ENCODE measurements at regions not wholly inside any gene's neighbourhood (a gene's known extent, or its start where the extent isn't known, plus 50 kb on each side); places are given as distances from the start of the nearest gene placed in this dataset.
"Not testable (repeated sequence)": the region's sequence is repeated elsewhere in the genome, so short reads cannot be mapped to it uniquely, and the experiment has no call there.

DNA sequence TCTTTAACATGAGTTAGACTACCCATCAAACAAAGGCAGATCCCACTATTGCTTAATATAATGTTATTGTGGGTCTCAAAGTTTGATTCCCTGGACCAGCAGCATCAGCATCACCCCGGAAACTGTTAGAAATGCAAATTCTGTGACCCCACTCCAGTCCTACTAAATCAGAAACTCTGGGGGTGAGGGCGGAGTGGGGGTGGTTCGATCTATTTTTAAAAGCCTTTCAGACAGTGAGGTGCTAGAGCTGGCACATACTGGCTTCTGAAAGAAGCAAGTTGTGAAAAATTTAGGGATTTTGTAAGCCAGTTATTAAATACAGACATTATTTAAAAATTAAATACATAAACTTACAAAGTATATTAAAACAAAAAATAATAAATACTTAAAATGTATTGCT lies 513.2 kb downstream of the NFIB start:
- CTCF ChIA-PET = no interaction called here
- H3K27me3 Mint-ChIP-seq = no peaks in the 10 kb centered on the region
- no peaks in the 10 kb centered on the region for H3K36me3 Mint-ChIP-seq (ENCODE audit: low read depth)
- POLR2A ChIA-PET = no interaction called here
- H3K4me1 Mint-ChIP-seq = no peaks in the 10 kb centered on the region
- H3K4me3 Mint-ChIP-seq = no peak overlapping the region
- H3K27ac Mint-ChIP-seq = no peak overlapping the region
- no peak for DNase-seq
- peaks cover 9% of the 10 kb centered on the region for H3K9me3 Mint-ChIP-seq

- peaks cover 18% of the 10 kb centered on the region for H3K9me3 Mint-ChIP-seq
- H3K36me3 Mint-ChIP-seq (ENCODE audit: low read depth); H3K27me3 Mint-ChIP-seq; H3K4me3 Mint-ChIP-seq; POLR2A ChIA-PET; DNase-seq; H3K4me1 Mint-ChIP-seq; CTCF ChIA-PET; H3K27ac Mint-ChIP-seq: not testable (repeated sequence)
Observed at GRCh38 chr9:13797701-13798100, 516.2 kb downstream of the NFIB start.

- ChIA-PET CTCF (no interaction called here), POLR2A (no interaction called here)
- no peak overlapping the region for H3K4me3 Mint-ChIP-seq
- no peaks in the 10 kb centered on the region for H3K27me3 Mint-ChIP-seq
- H3K27ac Mint-ChIP-seq = no peak overlapping the region
- no peaks in the 10 kb centered on the region for H3K36me3 Mint-ChIP-seq (ENCODE audit: low read depth)
- H3K4me1 Mint-ChIP-seq = no peaks in the 10 kb centered on the region
- H3K9me3 Mint-ChIP-seq = peaks cover 15% of the 10 kb centered on the region
- no peak for DNase-seq
Observed at GRCh38 chr9:13791816-13792215, 512.3 kb upstream of the MPDZ start.

- DNase-seq = no peak
- H3K36me3 Mint-ChIP-seq (ENCODE audit: low read depth) = no peaks in the 10 kb centered on the region
- ChIA-PET CTCF (no interaction called here), POLR2A (no interaction called here)
- H3K4me1 Mint-ChIP-seq = no peaks in the 10 kb centered on the region
- peaks cover 17% of the 10 kb centered on the region for H3K9me3 Mint-ChIP-seq
- no peaks in the 10 kb centered on the region for H3K27me3 Mint-ChIP-seq
- no peak overlapping the region for H3K4me3 Mint-ChIP-seq
- H3K27ac Mint-ChIP-seq = no peak overlapping the region
Observed at GRCh38 chr9:13790055-13790454, 510.6 kb upstream of the MPDZ start.

GRCh38 chr9:13787234-13787833 lies 507.8 kb upstream of the MPDZ start:
- Mint-ChIP-seq H3K4me3 (no peak overlapping the region), H3K9me3 (peaks cover 6% of the 10 kb centered on the region), H3K36me3 (ENCODE audit: low read depth) (no peaks in the 10 kb centered on the region), H3K27me3 (no peaks in the 10 kb centered on the region), H3K27ac (no peak overlapping the region), H3K4me1 (no peaks in the 10 kb centered on the region)
- CTCF ChIA-PET = no interaction called here
- DNase-seq = no peak
- POLR2A ChIA-PET = no interaction called here

GRCh38 chr9:13786711-13787110 lies 507.2 kb upstream of the MPDZ start:
- H3K36me3 Mint-ChIP-seq (ENCODE audit: low read depth) = no peaks in the 10 kb centered on the region
- POLR2A ChIA-PET = no interaction called here
- H3K27ac Mint-ChIP-seq = no peak overlapping the region
- no peaks in the 10 kb centered on the region for H3K4me1 Mint-ChIP-seq
- H3K4me3 Mint-ChIP-seq = no peak overlapping the region
- CTCF ChIA-PET = no interaction called here
- H3K9me3 Mint-ChIP-seq = peaks cover 7% of the 10 kb centered on the region
- H3K27me3 Mint-ChIP-seq = no peaks in the 10 kb centered on the region
- no peak for DNase-seq

- Mint-ChIP-seq H3K9me3 (peaks cover 5% of the 10 kb centered on the region), H3K4me1 (no peaks in the 10 kb centered on the region), H3K27ac (no peak overlapping the region), H3K36me3 (ENCODE audit: low read depth) (no peaks in the 10 kb centered on the region), H3K27me3 (no peaks in the 10 kb centered on the region), H3K4me3 (no peak overlapping the region)
- ChIA-PET POLR2A (no interaction called here), CTCF (no interaction called here)
- no peak for DNase-seq
Observed at GRCh38 chr9:13786131-13786530, 506.6 kb upstream of the MPDZ start.

- Mint-ChIP-seq H3K4me1 (no peaks in the 10 kb centered on the region), H3K9me3 (peaks cover 4% of the 10 kb centered on the region), H3K27me3 (no peaks in the 10 kb centered on the region), H3K36me3 (ENCODE audit: low read depth) (no peaks in the 10 kb centered on the region), H3K4me3 (no peak overlapping the region), H3K27ac (no peak overlapping the region)
- DNase-seq = no peak
- ChIA-PET CTCF (no interaction called here), POLR2A (no interaction called here)
Observed at GRCh38 chr9:13779106-13779505, 499.6 kb upstream of the MPDZ start.

DNA sequence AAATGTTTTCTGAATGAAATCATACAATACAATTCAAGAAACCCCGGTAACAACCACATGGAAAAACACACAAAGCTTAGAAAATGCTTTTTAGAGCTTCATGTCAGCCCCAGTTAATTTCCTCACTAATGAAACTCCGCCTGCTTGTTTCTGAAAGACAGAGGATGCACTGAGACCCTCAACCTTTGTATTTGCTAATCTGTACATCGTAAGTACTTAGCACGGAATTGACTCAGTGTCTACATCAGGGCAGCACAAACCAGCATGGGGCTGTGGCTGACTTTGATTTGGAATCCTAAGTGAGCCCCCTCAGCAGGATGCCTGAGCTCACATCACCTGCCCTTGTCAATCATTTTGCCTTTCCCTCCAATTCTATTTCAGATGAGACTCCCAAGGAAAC lies 499.1 kb upstream of the MPDZ start:
- no peak for DNase-seq
- no peak overlapping the region for H3K4me3 Mint-ChIP-seq
- no peaks in the 10 kb centered on the region for H3K36me3 Mint-ChIP-seq (ENCODE audit: low read depth)
- ChIA-PET CTCF (no interaction called here), POLR2A (no interaction called here)
- H3K4me1 Mint-ChIP-seq = no peaks in the 10 kb centered on the region
- peaks cover 4% of the 10 kb centered on the region for H3K9me3 Mint-ChIP-seq
- H3K27ac Mint-ChIP-seq = no peak overlapping the region
- H3K27me3 Mint-ChIP-seq = no peaks in the 10 kb centered on the region

- Mint-ChIP-seq H3K36me3 (ENCODE audit: low read depth) (no peaks in the 10 kb centered on the region), H3K9me3 (peaks cover 4% of the 10 kb centered on the region), H3K27ac (no peak overlapping the region), H3K27me3 (no peaks in the 10 kb centered on the region), H3K4me3 (no peak overlapping the region), H3K4me1 (no peaks in the 10 kb centered on the region)
- no peak for DNase-seq
- POLR2A ChIA-PET = no interaction called here
- CTCF ChIA-PET = no interaction called here
Observed at GRCh38 chr9:13770956-13771355, 491.5 kb upstream of the MPDZ start.

DNA sequence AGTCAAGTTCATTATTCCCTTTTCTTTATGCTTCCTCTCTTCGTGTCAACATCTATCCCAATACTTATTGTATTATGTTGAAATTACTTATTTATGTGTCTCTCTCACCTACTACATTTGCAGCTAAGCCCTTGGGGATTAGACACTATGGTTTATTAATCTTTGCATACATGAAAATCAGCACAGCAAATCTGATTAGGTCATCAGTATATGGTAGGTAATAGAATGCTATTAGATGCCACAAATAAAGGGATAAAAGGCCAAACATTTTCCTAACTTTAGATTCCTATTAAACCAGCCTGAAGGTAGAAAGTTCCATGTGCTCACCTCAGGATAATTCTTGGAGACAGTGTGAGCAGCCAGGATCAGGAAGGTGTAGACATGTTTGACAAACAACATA lies 490.1 kb upstream of the MPDZ start:
- POLR2A ChIA-PET = no interaction called here
- H3K27me3 Mint-ChIP-seq = no peaks in the 10 kb centered on the region
- CTCF ChIA-PET = no interaction called here
- H3K4me1 Mint-ChIP-seq = no peaks in the 10 kb centered on the region
- no peak overlapping the region for H3K27ac Mint-ChIP-seq
- H3K36me3 Mint-ChIP-seq (ENCODE audit: low read depth) = no peaks in the 10 kb centered on the region
- no peak for DNase-seq
- H3K4me3 Mint-ChIP-seq = no peak overlapping the region
- peaks cover 5% of the 10 kb centered on the region for H3K9me3 Mint-ChIP-seq

- POLR2A ChIA-PET = no interaction called here
- CTCF ChIA-PET = no interaction called here
- H3K9me3 Mint-ChIP-seq = peaks cover 5% of the 10 kb centered on the region
- no peaks in the 10 kb centered on the region for H3K4me1 Mint-ChIP-seq
- no peak overlapping the region for H3K4me3 Mint-ChIP-seq
- no peak for DNase-seq
- H3K36me3 Mint-ChIP-seq (ENCODE audit: low read depth) = no peaks in the 10 kb centered on the region
- H3K27me3 Mint-ChIP-seq = no peaks in the 10 kb centered on the region
- no peak overlapping the region for H3K27ac Mint-ChIP-seq
Observed at GRCh38 chr9:13769006-13769405, 489.5 kb upstream of the MPDZ start.

DNA sequence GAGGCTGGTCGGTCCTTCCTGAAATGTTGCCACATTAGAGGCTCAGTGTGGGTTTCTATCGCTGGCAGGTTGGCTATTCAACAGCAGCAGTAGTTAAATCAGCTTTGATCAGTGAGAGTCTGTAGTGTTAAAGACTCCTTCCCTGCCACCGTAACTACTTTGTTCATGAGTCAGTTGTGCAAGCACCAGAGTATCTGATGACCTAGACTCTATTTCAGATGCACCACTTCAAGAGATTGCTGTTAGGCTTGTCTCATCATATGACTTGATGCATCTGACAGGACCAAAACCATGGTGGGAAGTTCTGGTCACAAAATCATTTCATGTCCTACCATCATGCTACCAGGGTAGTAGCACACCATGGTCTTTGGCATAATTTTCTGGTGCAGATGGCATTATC lies 482.7 kb upstream of the MPDZ start:
- ChIA-PET POLR2A (no interaction called here), CTCF (no interaction called here)
- Mint-ChIP-seq H3K27me3 (no peaks in the 10 kb centered on the region), H3K4me1 (no peaks in the 10 kb centered on the region), H3K4me3 (no peak overlapping the region), H3K36me3 (ENCODE audit: low read depth) (no peaks in the 10 kb centered on the region), H3K9me3 (peaks cover 4% of the 10 kb centered on the region), H3K27ac (no peak overlapping the region)
- DNase-seq = no peak

DNA sequence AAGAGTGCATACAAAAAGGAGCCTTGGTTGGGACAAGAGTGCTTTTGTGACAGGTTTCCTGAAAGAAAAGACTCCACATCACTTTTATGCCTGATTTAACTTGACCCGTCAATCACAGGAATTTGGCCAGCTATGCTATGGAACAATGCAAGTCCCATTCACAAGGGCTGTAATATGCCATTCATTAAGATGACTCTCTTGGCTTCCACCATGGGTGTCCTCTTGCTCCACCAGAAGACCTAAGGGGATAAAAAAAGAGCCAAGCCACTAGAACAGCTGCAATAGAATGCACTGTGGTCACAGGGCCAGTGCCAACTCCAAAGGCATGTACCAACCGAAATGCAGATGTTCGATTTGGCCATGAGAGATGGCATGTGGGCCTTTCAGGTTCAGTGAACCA lies 480.1 kb upstream of the MPDZ start:
- H3K9me3 Mint-ChIP-seq = peaks cover 2% of the 10 kb centered on the region
- no peak overlapping the region for H3K27ac Mint-ChIP-seq
- no peaks in the 10 kb centered on the region for H3K27me3 Mint-ChIP-seq
- no peaks in the 10 kb centered on the region for H3K4me1 Mint-ChIP-seq
- ChIA-PET POLR2A (no interaction called here), CTCF (no interaction called here)
- H3K4me3 Mint-ChIP-seq = no peak overlapping the region
- no peaks in the 10 kb centered on the region for H3K36me3 Mint-ChIP-seq (ENCODE audit: low read depth)
- DNase-seq = no peak

DNA sequence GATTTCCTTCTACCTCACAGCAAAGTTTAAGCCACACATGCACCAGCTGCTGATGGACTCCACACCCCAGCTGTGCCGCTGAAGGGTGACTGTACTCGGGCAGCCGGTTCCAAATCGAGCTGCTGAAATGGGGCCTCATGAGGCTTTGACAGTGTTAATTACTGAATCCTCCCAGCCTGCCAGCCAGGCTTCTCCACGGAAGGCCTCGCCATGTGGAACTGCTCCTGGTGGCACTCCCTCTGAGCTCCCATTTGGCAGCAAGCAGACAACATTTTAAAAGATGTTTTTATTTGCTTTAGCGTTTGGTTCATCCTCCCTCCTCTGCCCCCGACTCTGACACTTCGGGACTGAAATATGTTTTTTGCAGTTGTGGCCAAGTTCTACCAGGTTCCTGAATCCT lies 479.4 kb upstream of the MPDZ start:
- Mint-ChIP-seq H3K9me3 (peaks cover 4% of the 10 kb centered on the region), H3K36me3 (ENCODE audit: low read depth) (no peaks in the 10 kb centered on the region), H3K4me1 (no peaks in the 10 kb centered on the region), H3K27me3 (no peaks in the 10 kb centered on the region), H3K4me3 (no peak overlapping the region), H3K27ac (no peak overlapping the region)
- ChIA-PET POLR2A (no interaction called here), CTCF (no interaction called here)
- no peak for DNase-seq

Measured in activated CD4-positive, alpha-beta memory T cell treated with anti-CD3 and anti-CD28 coated beads, Interleukin-2, amount 10 ng/mL, durations not matched to agents 7 days and 5 days (primary cell).